SH-SY5Y (cell line): ENCODE measurements at regions not wholly inside any gene's neighbourhood (a gene's known extent, or its start where the extent isn't known, plus 50 kb on each side); places are given as distances from the start of the nearest gene placed in this dataset.

Source experiments
- GATA2 ChIP-seq: IDR thresholded peaks from 2 replicates; pipeline ENCODE4 v1.6.1; 2011; ENCODE audit warnings: mild to moderate bottlenecking, low read depth, low read length
- GATA3 ChIP-seq: IDR thresholded peaks from 2 replicates; pipeline ENCODE4 v1.6.1; 2011; ENCODE audit warnings: low read depth, mild to moderate bottlenecking, low read length, moderate library complexity

DNA sequence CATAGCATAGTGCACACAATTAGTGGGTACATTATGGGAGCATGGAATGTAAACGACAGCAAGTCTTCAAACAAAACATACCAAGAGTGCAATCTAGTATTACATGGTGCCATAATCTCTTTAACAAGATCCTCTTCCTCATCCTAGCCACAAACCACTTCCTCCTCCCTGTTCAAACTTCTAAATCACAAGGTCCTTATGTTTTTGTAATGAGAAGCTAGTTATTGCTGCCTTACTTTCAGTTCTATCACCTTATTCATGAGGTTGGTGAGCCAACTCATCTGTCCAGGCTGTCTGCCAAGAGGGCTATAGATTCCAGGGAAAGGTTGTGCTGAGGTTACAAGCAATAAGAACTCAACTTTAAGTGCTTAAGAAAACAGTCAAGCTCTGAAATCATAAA, 195.4 kb upstream of the ARHGAP20 start:
- TF ChIP-seq GATA3 (no peak), GATA2 (no peak)
